ENCODE measurements at regions not wholly inside any gene's neighbourhood (a gene's known extent, or its start where the extent isn't known, plus 50 kb on each side); places are given as distances from the start of the nearest gene placed in this dataset.
A peak's percentile ranks its signal among the peaks of the same experiment; 100 is the strongest.

- Histone ChIP-seq H3K4me3 (ENCODE audit: low read depth in 2 of 2, low read length in 2 of 2) (no peak overlapping the region), H3K27me3 (ENCODE audit: control insufficient read depth, insufficient read depth, low read length) (peaks cover 8% of the 10 kb centered on the region; the same call in 1 of the 2 replicates), H3K4me1 (ENCODE audit: control insufficient read depth, insufficient read depth, low read length) (no peaks in the 10 kb centered on the region), H3K27ac (ENCODE audit: low read length) (no peak overlapping the region), H3K36me3 (ENCODE audit: control insufficient read depth, insufficient read depth, low read length) (no peaks in the 10 kb centered on the region), H3K9me3 (ENCODE audit: control insufficient read depth, insufficient read depth, low read depth, low read length) (no peaks in the 10 kb centered on the region)
- ChIA-PET CTCF (no interaction called here), POLR2A (no interaction called here)
- in situ Hi-C loops (cut with HindIII; ENCODE audit: low pct_unique_long_range_greater_than_20kb, low sequenced_read_pairs) (no loop called here), intact Hi-C loops (cut with micrococcal nuclease; ENCODE audit: unreplicated experiment) (no loop called here)
- TF ChIP-seq POLR2AphosphoS5 (IDR thresholded peaks at IDR 0.05; ENCODE audit: low read depth, low read length), result no peak
- no peak for TF ChIP-seq SIN3A (IDR thresholded peaks at IDR 0.05; ENCODE audit: borderline replicate concordance, insufficient read depth, low read depth, low read length)
- TF ChIP-seq REST (IDR thresholded peaks at IDR 0.05; ENCODE audit: insufficient read depth in 1 of 2, low read depth in 2 of 2, low read length in 1 of 2), result no peak
- TF ChIP-seq CTCF (IDR thresholded peaks at IDR 0.05), result no peak
- no peak for TF ChIP-seq TCF7L2 (IDR thresholded peaks at IDR 0.05; ENCODE audit: low read depth, low read length)
- ATAC-seq (no peak), DNase-seq (ENCODE audit: low read depth, low spot score) (no peak)
- no TSS peak for BruUV-seq (replicated peaks)
Measured at GRCh38 chr1:244264163-244264562, 187.5 kb downstream of the ADSS2 start.

GRCh38 chr1:244265507-244265906, 186.2 kb downstream of the ADSS2 start:
- CTCF ChIA-PET, result no interaction called here
- no TSS peak for BruUV-seq (replicated peaks)
- TF ChIP-seq SIN3A (IDR thresholded peaks at IDR 0.05; ENCODE audit: borderline replicate concordance, insufficient read depth, low read depth, low read length) (no peak), POLR2AphosphoS5 (IDR thresholded peaks at IDR 0.05; ENCODE audit: low read depth, low read length) (no peak), TCF7L2 (IDR thresholded peaks at IDR 0.05; ENCODE audit: low read depth, low read length) (no peak)
- intact Hi-C loops (cut with micrococcal nuclease; ENCODE audit: unreplicated experiment), result no loop called here
- in situ Hi-C loops (cut with HindIII; ENCODE audit: low pct_unique_long_range_greater_than_20kb, low sequenced_read_pairs), result no loop called here
- no peak for DNase-seq (ENCODE audit: low read depth, low spot score)
- POLR2A ChIA-PET, result no interaction called here
- Histone ChIP-seq H3K9me3 (ENCODE audit: control insufficient read depth, insufficient read depth, low read depth, low read length) (no peaks in the 10 kb centered on the region), H3K36me3 (ENCODE audit: control insufficient read depth, insufficient read depth, low read length) (no peaks in the 10 kb centered on the region), H3K27ac (ENCODE audit: low read length) (no peak overlapping the region), H3K27me3 (ENCODE audit: control insufficient read depth, insufficient read depth, low read length) (peaks cover 8% of the 10 kb centered on the region; the same call in 1 of the 2 replicates), H3K4me3 (ENCODE audit: low read depth in 2 of 2, low read length in 2 of 2) (no peak overlapping the region), H3K4me1 (ENCODE audit: control insufficient read depth, insufficient read depth, low read length) (no peaks in the 10 kb centered on the region)
- ATAC-seq, result no peak

- DNase-seq (ENCODE audit: low read depth, low spot score), result no peak
- in situ Hi-C loops (cut with HindIII; ENCODE audit: low pct_unique_long_range_greater_than_20kb, low sequenced_read_pairs) (no loop called here), intact Hi-C loops (cut with micrococcal nuclease; ENCODE audit: unreplicated experiment) (no loop called here)
- ATAC-seq, result 0 out of 2 replicates have a peak, but pooled peaks have one; percentile 36
- ChIA-PET CTCF (interaction anchor here (0.6 kb wide), 1 partner anchor 262 kb away, joined by 3 read pairs; no protein-coding TSS in a partner anchor), POLR2A (no interaction called here)
- Histone ChIP-seq H3K4me3 (ENCODE audit: low read depth in 2 of 2, low read length in 2 of 2) (peak overlapping the region; percentile 24 to 35; a peak in 3 of 4 replicates), H3K36me3 (ENCODE audit: control insufficient read depth, insufficient read depth, low read length) (no peaks in the 10 kb centered on the region), H3K4me1 (ENCODE audit: control insufficient read depth, insufficient read depth, low read length) (no peaks in the 10 kb centered on the region), H3K9me3 (ENCODE audit: control insufficient read depth, insufficient read depth, low read depth, low read length) (no peaks in the 10 kb centered on the region), H3K27ac (ENCODE audit: low read length) (no peak overlapping the region), H3K27me3 (ENCODE audit: control insufficient read depth, insufficient read depth, low read length) (no peaks in the 10 kb centered on the region)
- no TSS peak for BruUV-seq (replicated peaks)
- TF ChIP-seq TCF7L2 (IDR thresholded peaks at IDR 0.05; ENCODE audit: low read depth, low read length) (no peak), SIN3A (IDR thresholded peaks at IDR 0.05; ENCODE audit: borderline replicate concordance, insufficient read depth, low read depth, low read length) (no peak), REST (IDR thresholded peaks at IDR 0.05; ENCODE audit: insufficient read depth in 1 of 2, low read depth in 2 of 2, low read length in 1 of 2) (no peak), POLR2AphosphoS5 (IDR thresholded peaks at IDR 0.05; ENCODE audit: low read depth, low read length) (no peak), CTCF (IDR thresholded peaks at IDR 0.05) (no peak)
Measured at GRCh38 chr1:244269169-244269568, 182.5 kb downstream of the ADSS2 start.

All from Panc1 (cell line).